ENCODE measurements at regions not wholly inside any gene's neighbourhood (a gene's known extent, or its start where the extent isn't known, plus 50 kb on each side); places are given as distances from the start of the nearest gene placed in this dataset.

DNA sequence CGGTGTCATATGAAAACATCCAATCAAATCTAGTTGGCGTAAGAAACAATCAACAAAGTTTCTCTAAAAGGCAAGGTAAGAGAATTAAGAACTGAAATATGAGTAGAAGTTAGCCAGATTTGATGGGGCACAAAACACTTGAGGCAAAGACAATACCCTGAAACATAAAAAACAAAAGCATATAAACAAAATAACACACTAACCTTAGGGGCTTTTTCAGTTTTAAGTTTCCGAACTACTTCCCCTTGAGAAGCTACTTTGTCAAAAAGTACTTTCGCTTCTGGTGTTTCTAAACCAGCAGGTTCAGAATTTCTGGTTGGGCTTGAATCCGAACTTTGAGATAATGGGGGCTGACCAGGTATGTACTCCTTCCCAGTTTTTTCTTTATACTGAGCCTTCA lies 57.9 kb downstream of the EPRS1 start:
- H3K4me3 ChIP-seq (replicated peaks; ENCODE audit: low read depth, low read length): no peak overlapping the region
- TF ChIP-seq, protein P1, sequence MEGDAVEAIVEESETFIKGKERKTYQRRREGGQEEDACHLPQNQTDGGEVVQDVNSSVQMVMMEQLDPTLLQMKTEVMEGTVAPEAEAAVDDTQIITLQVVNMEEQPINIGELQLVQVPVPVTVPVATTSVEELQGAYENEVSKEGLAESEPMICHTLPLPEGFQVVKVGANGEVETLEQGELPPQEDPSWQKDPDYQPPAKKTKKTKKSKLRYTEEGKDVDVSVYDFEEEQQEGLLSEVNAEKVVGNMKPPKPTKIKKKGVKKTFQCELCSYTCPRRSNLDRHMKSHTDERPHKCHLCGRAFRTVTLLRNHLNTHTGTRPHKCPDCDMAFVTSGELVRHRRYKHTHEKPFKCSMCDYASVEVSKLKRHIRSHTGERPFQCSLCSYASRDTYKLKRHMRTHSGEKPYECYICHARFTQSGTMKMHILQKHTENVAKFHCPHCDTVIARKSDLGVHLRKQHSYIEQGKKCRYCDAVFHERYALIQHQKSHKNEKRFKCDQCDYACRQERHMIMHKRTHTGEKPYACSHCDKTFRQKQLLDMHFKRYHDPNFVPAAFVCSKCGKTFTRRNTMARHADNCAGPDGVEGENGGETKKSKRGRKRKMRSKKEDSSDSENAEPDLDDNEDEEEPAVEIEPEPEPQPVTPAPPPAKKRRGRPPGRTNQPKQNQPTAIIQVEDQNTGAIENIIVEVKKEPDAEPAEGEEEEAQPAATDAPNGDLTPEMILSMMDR (IDR thresholded peaks at IDR 0.05; ENCODE audit: low read depth, low read length, missing control alignments): no peak
- DNase-seq (ENCODE audit: extremely low read depth, low read depth): no peak

DNA sequence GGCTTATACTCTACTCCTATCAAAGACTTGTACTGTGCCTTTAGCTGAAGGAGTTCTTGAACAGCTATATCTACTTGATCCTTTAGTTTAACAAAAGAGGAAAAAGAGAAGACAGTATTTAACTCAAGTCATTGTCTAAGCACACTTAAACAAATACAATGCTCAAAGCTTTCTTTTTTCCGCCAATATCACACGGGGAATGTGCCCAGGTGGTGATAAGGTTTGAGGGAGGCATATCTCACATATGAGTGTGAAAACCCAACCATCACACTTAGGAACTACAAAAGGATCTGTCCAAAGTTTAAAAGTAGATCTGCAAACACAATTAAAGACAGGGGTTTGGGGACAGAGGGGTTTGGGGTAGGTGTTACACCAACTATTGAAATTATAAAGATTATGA lies 59.0 kb upstream of the SLC30A10 start:
- H3K4me3 ChIP-seq (replicated peaks; ENCODE audit: low read depth, low read length): no peak overlapping the region
- DNase-seq (ENCODE audit: extremely low read depth, low read depth): no peak
- TF ChIP-seq, protein P1 (IDR thresholded peaks at IDR 0.05; ENCODE audit: low read depth, low read length, missing control alignments): no peak

DNA sequence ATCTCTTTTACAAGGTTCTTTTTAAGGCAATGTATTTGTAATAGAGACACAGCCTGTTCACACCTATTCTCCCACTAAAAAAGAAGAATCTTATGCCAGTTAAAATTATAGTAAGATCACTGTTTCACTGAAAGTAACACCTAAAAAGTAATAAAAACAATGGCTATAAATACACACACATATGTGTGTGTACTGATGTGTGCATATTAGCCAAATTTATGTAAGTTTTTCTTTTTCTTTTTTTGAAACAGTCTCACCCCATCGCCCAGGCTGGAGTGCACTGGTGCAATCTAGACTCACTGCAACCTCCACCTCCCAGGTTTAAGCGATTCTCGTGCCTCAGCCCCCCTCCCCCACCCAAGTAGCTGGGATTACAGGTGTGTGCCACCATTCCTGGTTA lies 56.8 kb upstream of the SLC30A10 start:
- TF ChIP-seq, protein P1 (IDR thresholded peaks at IDR 0.05; ENCODE audit: low read depth, low read length, missing control alignments): no peak
- DNase-seq (ENCODE audit: extremely low read depth, low read depth): no peak
- H3K4me3 ChIP-seq (replicated peaks; ENCODE audit: low read depth, low read length): no peak overlapping the region
